ENCODE measurements at regions not wholly inside any gene's neighbourhood (a gene's known extent, or its start where the extent isn't known, plus 50 kb on each side); places are given as distances from the start of the nearest gene placed in this dataset.

GRCh38 chr13:71051573-71051972 is 815.4 kb downstream of the DACH1 start:
- Histone ChIP-seq H3K27me3 (ENCODE audit: control insufficient read depth, insufficient read depth, low read length) (no peaks in the 10 kb centered on the region), H3K4me3 (ENCODE audit: low read depth, low read length) (no peak overlapping the region), H3K9me3 (ENCODE audit: control insufficient read depth, insufficient read depth, low read length) (peaks cover 9% of the 10 kb centered on the region; the same call in 1 of the 2 replicates), H3K27ac (ENCODE audit: low read depth, low read length) (no peak overlapping the region)
- POLR2A ChIA-PET = no interaction called here
- no peak for DNase-seq (ENCODE audit: low read depth, low spot score)
- TF ChIP-seq CTCF (IDR thresholded peaks at IDR 0.05; ENCODE audit: low read depth, low read length) = no peak
- CTCF ChIA-PET = no interaction called here

- POLR2A ChIA-PET = no interaction called here
- CTCF ChIA-PET = no interaction called here
Observed at GRCh38 chr13:71046360-71047079, 820.5 kb downstream of the DACH1 start.

GRCh38 chr13:71045101-71045500 is 821.9 kb downstream of the DACH1 start:
- CTCF ChIA-PET = no interaction called here
- no peak for DNase-seq (ENCODE audit: low read depth, low spot score)
- Histone ChIP-seq H3K9me3 (ENCODE audit: control insufficient read depth, insufficient read depth, low read length) (no peaks in the 10 kb centered on the region), H3K4me3 (ENCODE audit: low read depth, low read length) (no peak overlapping the region), H3K27me3 (ENCODE audit: control insufficient read depth, insufficient read depth, low read length) (no peaks in the 10 kb centered on the region), H3K27ac (ENCODE audit: low read depth, low read length) (no peak overlapping the region)
- POLR2A ChIA-PET = no interaction called here
- no peak for TF ChIP-seq CTCF (IDR thresholded peaks at IDR 0.05; ENCODE audit: low read depth, low read length)

More at GRCh38 chr13:71046360-71047079, 820.5 kb downstream of the DACH1 start:
- no peak overlapping the region for H3K27ac ChIP-seq (ENCODE audit: low read depth, low read length)
- no peaks in the 10 kb centered on the region for H3K27me3 ChIP-seq (ENCODE audit: control insufficient read depth, insufficient read depth, low read length)
- no peak for DNase-seq (ENCODE audit: low read depth, low spot score)
- no peak overlapping the region for H3K4me3 ChIP-seq (ENCODE audit: low read depth, low read length)
- H3K9me3 ChIP-seq (ENCODE audit: control insufficient read depth, insufficient read depth, low read length) = no peaks in the 10 kb centered on the region
- no peak for TF ChIP-seq CTCF (IDR thresholded peaks at IDR 0.05; ENCODE audit: low read depth, low read length)

- peaks cover 3% of the 10 kb centered on the region; the same call in 1 of the 2 replicates for H3K9me3 ChIP-seq (ENCODE audit: control insufficient read depth, insufficient read depth, low read length)
- TF ChIP-seq CTCF (IDR thresholded peaks at IDR 0.05; ENCODE audit: low read depth, low read length) = no peak
- DNase-seq (ENCODE audit: low read depth, low spot score) = no peak
- no peaks in the 10 kb centered on the region for H3K27me3 ChIP-seq (ENCODE audit: control insufficient read depth, insufficient read depth, low read length)
- CTCF ChIA-PET = no interaction called here
- no peak overlapping the region for H3K27ac ChIP-seq (ENCODE audit: low read depth, low read length)
- H3K4me3 ChIP-seq (ENCODE audit: low read depth, low read length) = no peak overlapping the region
- POLR2A ChIA-PET = no interaction called here
Observed at GRCh38 chr13:71039440-71039839, 827.6 kb downstream of the DACH1 start.

- no peak for TF ChIP-seq CTCF (IDR thresholded peaks at IDR 0.05; ENCODE audit: low read depth, low read length)
- Histone ChIP-seq H3K4me3 (ENCODE audit: low read depth, low read length) (no peak overlapping the region), H3K27me3 (ENCODE audit: control insufficient read depth, insufficient read depth, low read length) (no peaks in the 10 kb centered on the region), H3K9me3 (ENCODE audit: control insufficient read depth, insufficient read depth, low read length) (peaks cover 13% of the 10 kb centered on the region), H3K27ac (ENCODE audit: low read depth, low read length) (no peak overlapping the region)
- DNase-seq (ENCODE audit: low read depth, low spot score) = no peak
- CTCF ChIA-PET = no interaction called here
- POLR2A ChIA-PET = no interaction called here
Observed at GRCh38 chr13:71034018-71034417, 833.0 kb downstream of the DACH1 start.
